Activated naive CD4-positive, alpha-beta T cell treated with anti-CD3 and anti-CD28 coated beads, Interleukin-2, amount 50 U/mL, for 16 hours (primary cell): ENCODE measurements at regions not wholly inside any gene's neighbourhood (a gene's known extent, or its start where the extent isn't known, plus 50 kb on each side); places are given as distances from the start of the nearest gene placed in this dataset.

ENCODE experiments used
- DNase-seq: peaks from one replicate; pipeline ENCODE4 v3.0.0-alpha.2; 2020

DNA sequence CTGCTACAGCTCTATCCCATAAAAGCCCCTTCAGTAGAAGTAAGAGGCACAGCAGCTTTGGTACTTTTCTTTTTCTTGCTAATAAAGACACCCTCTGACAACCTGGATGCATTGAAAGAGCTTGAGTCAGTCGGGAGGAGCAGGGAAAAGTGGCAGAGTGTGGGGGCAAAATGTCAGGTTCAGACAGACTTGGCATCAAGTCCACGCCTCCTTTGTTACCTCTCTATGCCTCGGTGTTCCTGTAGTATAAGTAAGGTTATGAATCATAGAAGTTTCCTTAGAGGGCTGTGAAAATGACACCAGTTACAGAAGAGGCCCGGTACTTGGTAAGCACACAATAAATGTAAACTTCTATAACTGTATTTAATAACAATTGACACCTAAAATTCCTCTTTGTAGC lies 133.9 kb downstream of the ESM1 start:
- DNase-seq = no peak

DNA sequence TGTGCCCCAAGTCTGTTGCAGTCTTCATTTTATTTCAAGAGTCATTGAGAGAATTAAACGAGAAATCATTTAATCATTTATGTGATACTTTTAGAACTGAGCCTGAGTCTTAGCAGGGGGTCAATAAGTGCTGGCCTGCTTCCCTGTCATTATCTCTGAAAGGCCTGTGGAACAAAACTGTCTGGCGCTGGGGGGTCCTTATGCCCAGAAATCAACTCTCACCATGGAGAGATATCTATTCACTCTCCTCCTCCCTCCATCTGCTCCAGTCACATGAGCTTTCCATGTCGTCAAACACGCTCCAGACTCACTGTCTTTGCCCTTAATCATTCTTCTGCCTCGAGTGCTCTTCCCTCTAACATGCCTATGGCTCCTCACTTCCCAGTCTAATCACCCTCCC lies 136.8 kb downstream of the ESM1 start:
- no peak for DNase-seq

GRCh38 chr5:54845567-54845941 lies 139.8 kb downstream of the ESM1 start:
- no peak for DNase-seq

- no peak for DNase-seq
These were observed 140.4 kb downstream of the ESM1 start for GRCh38 chr5:54844905-54845566.

DNA sequence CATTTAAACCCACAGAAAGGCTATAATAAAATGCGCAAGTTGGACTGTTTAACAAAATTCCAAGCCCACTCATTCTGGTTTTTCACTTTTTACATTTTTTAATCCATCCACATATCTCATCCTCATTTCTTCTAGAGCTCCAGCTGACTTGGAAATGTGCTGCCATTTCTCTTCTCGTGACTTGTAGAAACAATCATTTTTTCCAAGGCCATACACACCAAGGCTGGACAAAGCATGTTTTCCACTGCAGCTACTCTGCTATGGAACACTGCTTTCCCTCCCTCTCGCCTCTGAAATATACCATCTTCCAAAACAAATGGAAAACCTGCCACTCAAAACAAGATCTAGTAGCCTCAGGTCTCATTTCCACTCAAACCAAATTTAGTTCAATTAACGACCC lies 141.1 kb downstream of the ESM1 start:
- DNase-seq = no peak

DNA sequence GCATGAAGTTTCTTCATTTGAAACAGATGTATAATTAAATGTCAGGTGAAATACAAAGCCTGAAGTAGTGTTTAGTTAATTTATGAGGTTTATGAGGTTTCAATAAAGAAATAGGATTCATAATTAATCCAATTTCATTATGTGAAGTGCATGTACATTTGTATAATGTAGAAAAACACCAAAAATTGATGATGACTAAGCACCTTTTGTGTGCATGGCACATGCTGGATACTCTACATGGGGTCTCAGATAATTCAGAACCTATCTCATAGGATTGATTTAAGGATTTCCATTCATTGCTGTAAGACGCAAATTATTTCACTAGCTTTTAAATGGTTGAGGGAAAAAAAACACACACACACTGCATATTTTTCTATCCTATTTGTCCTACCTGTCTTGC lies 143.9 kb downstream of the ESM1 start:
- DNase-seq = no peak

DNA sequence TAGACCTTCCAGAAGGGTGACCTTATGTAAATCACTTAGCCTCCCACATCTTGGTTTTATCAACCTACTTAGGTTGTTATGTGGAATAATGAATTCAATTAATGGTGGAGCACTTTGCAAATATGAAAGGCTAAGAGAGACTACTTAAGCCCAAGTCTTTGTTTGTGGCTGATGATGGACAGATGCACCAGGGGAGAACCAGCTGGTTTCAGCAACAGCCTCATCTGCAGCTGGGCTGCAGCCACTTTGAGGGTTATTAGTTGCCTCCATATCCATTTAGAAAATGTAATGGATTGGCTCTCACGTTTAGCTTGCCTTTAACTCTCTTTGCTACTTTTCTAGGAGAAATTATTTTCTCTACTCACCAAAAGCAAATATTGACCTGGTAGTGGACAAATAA lies 146.6 kb downstream of the ESM1 start:
- DNase-seq = no peak

DNA sequence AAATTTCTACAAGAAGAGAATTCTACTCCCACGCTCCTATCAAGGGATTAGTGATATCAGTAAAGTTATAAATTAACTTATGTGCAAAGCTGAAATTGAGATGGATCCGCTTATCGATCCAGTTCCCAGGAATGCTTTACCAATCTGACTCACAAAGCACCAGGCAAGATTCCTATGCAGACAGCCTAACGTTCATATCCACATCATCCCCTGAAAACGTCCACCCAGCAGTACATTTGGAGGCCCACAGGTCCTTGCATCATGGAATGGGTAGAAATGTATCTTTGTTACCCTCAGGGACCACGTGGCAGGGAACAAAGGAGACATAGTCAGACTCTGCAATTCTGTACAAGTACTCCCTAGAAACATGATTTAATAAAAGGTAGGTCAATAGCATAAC lies 147.4 kb downstream of the ESM1 start:
- DNase-seq = no peak

GRCh38 chr5:54837093-54837492 lies 148.3 kb downstream of the ESM1 start:
- DNase-seq = no peak

GRCh38 chr5:54835647-54836046 lies 149.7 kb downstream of the ESM1 start:
- DNase-seq = no peak

DNA sequence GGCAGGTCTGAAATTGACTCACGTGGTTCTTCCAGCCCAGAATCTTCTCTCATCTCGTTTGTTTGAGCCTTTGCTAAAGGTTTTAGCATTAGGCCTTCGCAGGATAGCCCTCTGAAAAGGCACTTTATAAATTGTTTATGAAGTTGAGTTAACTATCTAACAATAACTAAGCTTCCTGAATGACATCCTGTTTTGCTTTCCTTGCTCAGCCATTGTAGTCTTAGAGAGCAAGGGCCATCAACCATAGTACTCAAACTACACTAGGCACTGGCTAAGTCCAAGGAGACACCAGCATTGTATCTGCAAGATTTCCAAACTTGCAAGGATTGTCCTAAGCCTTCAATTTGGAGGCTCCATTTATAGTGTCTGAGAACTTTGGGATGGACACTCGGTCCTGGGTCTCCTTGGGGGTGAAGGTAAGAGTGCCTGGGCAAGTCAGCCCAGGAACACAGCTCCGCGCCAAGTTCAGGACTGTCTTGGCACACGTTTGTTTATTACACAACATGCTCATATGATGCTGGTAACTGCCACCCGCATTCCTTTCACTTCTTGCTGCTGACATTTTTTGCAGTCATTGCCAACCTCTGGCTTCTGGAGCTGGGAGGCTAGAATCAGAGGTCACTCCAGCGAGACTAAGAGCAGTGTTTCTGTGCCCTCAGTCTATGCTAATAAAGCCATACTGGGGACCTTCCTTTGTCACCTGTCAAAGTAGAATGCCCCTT lies 151.1 kb downstream of the ESM1 start:
- DNase-seq = no peak

- DNase-seq = no peak
These were observed 151.8 kb downstream of the ESM1 start for GRCh38 chr5:54833590-54833989.

- no peak for DNase-seq
These were observed 152.5 kb downstream of the ESM1 start for GRCh38 chr5:54832858-54833257.

- DNase-seq = no peak
These were observed 153.3 kb downstream of the ESM1 start for GRCh38 chr5:54832045-54832444.

- no peak for DNase-seq
These were observed 154.2 kb downstream of the ESM1 start for GRCh38 chr5:54831233-54831632.

DNA sequence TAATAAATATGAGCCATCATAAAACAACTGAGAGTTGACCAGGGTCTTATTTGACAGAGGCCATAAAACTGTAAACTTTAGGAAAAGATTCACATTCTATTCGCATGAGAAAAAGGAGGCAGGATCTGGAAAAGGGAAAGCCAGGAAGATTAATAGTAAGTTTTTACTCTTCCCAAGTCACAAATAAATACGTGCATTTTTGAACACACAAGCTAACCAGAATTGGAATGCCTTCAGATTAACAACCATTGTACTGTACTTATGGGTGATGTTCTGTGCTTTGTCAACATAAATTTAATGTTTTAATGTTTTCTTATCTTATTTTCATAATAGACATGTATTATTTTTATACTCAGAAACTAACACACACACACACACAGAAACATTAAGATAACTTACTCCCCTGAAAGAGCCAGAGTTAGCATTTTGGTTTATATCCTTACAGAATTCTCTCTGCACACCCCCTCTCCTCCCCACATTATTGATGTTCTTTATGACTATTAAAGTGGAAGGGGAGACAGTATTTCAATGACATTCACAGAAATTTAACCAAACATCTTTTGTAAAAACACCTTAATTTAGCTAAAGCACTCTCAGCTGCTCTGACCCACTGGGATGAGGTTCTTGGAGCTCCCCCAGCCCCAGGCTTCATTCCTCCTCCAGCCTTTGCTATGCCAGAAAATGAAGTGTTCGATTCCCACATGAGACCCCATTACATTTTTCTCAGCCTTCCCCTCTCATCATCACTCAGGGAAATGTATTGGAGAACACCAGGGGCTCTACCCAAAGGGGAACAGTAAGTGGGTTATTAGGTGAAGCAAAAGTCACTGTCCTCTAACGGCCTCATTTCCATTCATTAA lies 155.5 kb downstream of the ESM1 start:
- no peak for DNase-seq

- no peak for DNase-seq
These were observed 156.3 kb downstream of the ESM1 start for GRCh38 chr5:54829102-54829501.

GRCh38 chr5:54828151-54828550 lies 157.2 kb downstream of the ESM1 start:
- DNase-seq = no peak

GRCh38 chr5:54825005-54825404 lies 160.4 kb downstream of the ESM1 start:
- no peak for DNase-seq

- DNase-seq = no peak
These were observed 162.4 kb downstream of the ESM1 start for GRCh38 chr5:54823006-54823405.

DNA sequence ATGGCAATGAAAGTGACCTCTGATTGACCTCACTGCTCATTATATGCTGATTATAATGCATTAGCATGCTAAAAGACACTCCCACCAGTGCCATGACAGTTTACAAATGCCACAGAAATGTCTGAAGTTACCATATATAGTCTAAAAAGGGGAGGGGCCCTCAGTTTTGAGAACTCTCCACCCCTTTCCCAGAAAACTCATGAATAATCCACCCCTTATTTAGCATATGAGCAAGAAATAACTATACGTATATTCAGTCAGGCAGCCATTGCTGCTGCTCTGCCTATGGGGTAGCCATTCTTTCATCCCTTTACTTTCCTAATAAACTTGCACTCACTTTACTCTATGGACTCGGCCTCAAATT lies 163.1 kb downstream of the ESM1 start:
- no peak for DNase-seq

GRCh38 chr5:54821445-54822323 lies 163.7 kb downstream of the ESM1 start:
- DNase-seq = no peak
